Femur (tissue), 1 donor: ENCODE measurements at regions not wholly inside any gene's neighbourhood (a gene's known extent, or its start where the extent isn't known, plus 50 kb on each side); places are given as distances from the start of the nearest gene placed in this dataset.
"Not testable (repeated sequence)": the region's sequence is repeated elsewhere in the genome, so short reads cannot be mapped to it uniquely, and the experiment has no call there.

Source experiments
- DNase-seq: peaks from one replicate; pipeline ENCODE4 v3.0.0-alpha.2; 2017

GRCh38 chr13:30520571-30520970 is 54.8 kb upstream of the HMGB1 start:
- no peak for DNase-seq

GRCh38 chr13:30523211-30523610 is 57.5 kb upstream of the HMGB1 start:
- no peak for DNase-seq

DNA sequence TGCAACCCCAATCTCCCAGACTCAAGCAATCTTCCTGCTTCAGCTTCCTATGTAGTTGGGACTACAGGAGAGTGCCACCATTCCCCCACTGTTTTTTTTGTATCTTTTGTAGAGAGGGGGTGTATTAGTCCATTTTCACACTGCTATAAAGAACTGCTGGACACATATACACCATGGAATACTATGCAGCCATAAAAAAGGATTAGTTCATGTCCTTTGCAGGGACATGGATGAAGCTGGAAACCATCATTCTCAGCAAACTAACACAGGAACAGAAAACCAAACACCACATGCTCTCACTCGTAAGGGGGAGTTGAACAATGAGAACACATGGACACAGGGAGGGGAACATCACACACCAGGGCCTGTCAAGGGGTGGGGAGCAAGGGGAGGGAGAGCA is 58.1 kb upstream of the HMGB1 start:
- DNase-seq, result not testable (repeated sequence)

GRCh38 chr13:30525212-30525611 is 59.5 kb upstream of the HMGB1 start:
- DNase-seq, result not testable (repeated sequence)

DNA sequence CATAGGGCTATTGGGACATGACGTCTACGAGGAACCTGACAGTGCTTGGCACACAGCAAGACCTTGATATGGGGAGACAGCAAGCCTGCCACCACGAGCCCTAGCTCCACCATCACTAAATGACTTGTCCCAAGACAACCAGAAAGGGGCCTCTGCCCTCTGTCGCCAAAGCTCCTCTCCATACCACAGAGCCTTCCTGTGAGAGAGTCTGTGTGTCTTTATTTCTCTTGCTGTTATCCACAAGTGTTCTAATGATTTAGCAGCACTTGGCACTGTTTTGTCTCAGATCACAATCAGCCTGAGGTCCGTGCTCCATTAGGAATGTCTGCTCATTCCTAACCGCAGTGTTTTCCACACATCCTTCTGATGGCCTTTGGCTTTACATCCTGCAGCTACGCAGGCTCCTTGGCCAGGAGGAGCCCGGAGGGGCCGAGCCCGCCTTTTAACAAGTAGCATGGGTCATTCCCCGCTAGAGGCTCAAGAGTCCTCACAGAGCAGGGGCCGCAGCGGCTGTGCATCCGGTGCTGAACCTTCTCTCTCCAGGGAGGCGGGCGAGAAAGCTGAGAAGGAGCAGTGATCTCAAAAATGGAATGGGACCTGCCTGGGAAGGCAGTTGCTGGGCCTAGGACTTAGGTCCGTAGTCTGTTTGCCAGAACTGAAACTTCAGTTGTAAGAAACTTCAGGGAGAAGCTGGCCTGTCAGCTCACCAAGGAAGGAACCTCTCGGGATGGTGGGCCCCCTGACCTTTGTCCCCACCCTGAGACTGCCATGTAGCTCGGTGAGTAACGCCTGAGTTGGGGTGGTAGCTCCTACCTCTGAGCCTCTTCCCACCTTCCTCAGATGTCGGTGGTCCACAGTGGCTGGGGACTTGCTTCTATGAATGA is 61.1 kb upstream of the HMGB1 start:
- peak; percentile 34 for DNase-seq

DNA sequence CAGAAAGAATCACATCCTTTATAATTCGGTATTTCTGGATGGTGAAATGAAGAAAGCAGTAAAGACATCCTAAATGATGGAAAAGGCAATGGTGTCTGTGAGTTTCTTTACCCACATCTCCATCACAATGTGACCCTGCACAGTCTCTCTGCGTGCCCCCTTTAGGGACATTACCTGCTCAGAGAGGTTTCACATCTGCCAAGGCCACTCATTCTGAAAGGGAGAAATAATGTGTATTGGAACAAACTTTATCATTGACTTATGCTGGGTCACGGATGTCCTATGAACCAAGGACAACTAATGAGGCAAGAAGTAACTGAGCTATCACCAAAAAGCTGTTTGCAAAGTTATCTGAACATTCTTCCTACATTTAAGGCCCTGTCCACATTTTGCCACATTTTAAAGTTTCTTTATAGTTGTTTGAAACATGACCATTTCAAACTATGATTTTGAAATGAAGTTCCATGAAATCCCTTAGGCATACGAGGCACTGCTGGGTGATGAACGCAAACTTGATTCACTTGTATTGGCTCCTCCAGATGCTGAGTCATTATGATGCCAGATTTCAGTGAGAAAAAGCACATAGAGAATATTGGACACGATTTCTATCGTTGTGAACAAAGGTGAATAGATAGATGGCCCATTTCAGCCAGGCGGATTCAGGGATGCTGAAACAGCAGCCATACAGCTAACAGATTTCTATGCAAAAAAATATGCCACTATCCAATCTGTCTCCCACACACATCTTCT is 63.5 kb upstream of the HMGB1 start:
- DNase-seq, result no peak

- DNase-seq, result no peak
Observed at GRCh38 chr13:30535046-30535445, 69.3 kb upstream of the HMGB1 start.

- no peak for DNase-seq
Observed at GRCh38 chr13:30545320-30545719, 72.4 kb upstream of the USPL1 start.

DNA sequence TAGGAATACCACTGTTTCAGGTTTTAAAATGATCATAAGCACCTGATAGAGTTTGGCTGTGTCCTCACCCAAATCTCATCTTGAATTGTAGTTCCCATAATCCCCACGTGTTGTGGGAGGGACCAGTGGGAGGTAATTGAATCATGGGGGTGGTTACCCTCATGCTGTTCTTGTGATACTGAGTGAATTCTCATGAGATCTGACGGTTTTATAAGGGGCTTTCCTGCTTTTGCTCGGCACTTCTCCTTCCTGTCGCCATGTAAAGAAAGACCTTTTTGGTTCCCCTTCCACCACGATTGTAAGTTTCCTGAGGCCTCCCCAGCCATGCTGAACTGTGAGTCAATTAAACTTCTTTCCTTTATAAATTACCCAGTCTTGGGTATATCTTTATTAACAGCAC is 69.7 kb upstream of the USPL1 start:
- DNase-seq, result not testable (repeated sequence)

DNA sequence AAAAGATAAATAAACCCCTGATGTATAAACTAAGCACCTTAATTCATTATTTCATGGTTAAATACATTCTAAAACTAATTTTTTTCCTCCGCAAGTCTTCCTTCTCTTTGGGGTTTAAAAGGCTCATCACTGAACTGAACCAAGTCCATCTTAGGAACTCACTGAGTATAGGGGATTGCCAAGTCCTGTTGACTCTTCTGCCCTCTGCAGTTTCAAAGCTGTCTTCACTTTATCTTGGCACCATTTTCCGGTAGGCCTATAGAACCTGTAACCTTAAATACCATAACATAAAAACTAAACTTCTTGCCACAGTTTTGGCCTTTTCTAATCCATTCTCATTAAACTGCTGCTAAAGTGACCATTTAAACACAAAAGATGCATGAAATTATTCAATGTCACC is 66.5 kb upstream of the USPL1 start:
- no peak for DNase-seq

- DNase-seq, result no peak
Observed at GRCh38 chr13:30552567-30552966, 65.2 kb upstream of the USPL1 start.

DNA sequence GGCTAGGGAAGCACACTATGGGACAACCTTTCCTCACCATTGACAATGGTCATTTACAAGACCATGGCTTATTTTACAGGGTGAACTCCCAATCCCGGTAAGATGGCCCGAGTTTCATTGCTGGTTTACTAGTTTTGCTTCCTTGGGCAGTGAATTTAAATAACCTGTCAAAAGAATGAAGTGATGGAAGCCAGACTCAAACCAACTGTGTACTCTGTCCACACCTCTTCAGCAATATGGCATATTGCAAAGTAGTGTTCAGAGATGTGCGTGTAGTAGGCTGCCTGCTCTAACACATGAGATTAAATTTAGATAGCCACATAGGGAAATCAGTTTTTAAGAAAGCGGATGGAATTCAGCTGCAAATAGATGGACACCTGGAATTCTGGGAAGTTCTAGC is 58.4 kb upstream of the USPL1 start:
- DNase-seq, result no peak

GRCh38 chr13:30560212-30560611 is 57.5 kb upstream of the USPL1 start:
- DNase-seq, result no peak

GRCh38 chr13:30561511-30561910 is 56.2 kb upstream of the USPL1 start:
- DNase-seq, result no peak

GRCh38 chr13:30564489-30564888 is 53.2 kb upstream of the USPL1 start:
- no peak for DNase-seq

DNA sequence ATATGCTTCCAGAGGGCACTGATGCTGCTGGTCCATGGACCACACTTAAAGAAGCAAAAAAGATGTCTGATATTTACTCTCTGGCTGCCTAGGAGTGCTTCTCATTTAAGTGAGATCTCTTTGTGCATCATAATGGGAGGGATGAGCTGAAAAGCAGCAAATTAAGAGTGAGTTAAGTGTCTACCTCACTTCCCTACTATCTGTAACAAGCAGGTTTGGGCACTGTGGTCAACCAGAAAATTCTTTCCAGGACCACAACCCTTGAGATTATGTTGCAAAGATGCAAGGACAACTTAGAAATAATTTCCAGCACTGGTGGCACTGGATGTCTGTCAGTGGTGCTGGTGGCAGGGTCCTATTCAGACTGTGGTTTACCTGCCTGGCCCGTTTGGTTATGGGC is 52.1 kb upstream of the USPL1 start:
- DNase-seq, result no peak

GRCh38 chr13:30567072-30567471 is 50.6 kb upstream of the USPL1 start:
- DNase-seq, result no peak
